Testis (tissue), 2 donors: ENCODE measurements at regions not wholly inside any gene's neighbourhood (a gene's known extent, or its start where the extent isn't known, plus 50 kb on each side); places are given as distances from the start of the nearest gene placed in this dataset.

Source experiments
- DNase-seq: peaks from one replicate; pipeline ENCODE4 v3.0.0-alpha.2; 2019
- H3K27ac ChIP-seq, 2 donors: fragments of 200-600 bp; sonication (generic); one replicate each; pipeline ENCODE4 v1.5.1; 2019
- H3K27me3 ChIP-seq: fragments of 200-600 bp; sonication (generic); one replicate; pipeline ENCODE4 v1.5.1; 2019
- H3K36me3 ChIP-seq: fragments of 200-600 bp; sonication (generic); one replicate; pipeline ENCODE4 v1.5.1; 2017; ENCODE audit warnings: low read depth; ENCODE audit errors: missing control alignments
- H3K4me1 ChIP-seq: fragments of 200-600 bp; sonication (generic); one replicate; pipeline ENCODE4 v1.5.1; 2019
- H3K4me3 ChIP-seq, 2 donors: fragments of 200-600 bp; sonication (generic); one replicate each; pipeline ENCODE4 v1.5.1; 2017 to 2019
- H3K9me3 ChIP-seq: fragments of 200-600 bp; sonication (generic); one replicate; pipeline ENCODE4 v1.5.1; 2017
- CTCF ChIP-seq, 3 experiments: fragments of 450-650 bp in 2 of 3; fragments of 200-600 bp in 1 of 3; sonication (generic) in 1 of 3; IDR thresholded peaks; one replicate each; pipeline ENCODE4 v1.5.1; 2016 to 2019; ENCODE audit warnings: antibody characterized with exemption in 3 of 3, mild to moderate bottlenecking in 2 of 3, moderate library complexity in 1 of 3
- POLR2A ChIP-seq: fragments of 450-650 bp; IDR thresholded peaks from one replicate; pipeline ENCODE4 v1.6.1; 2017; ENCODE audit warnings: antibody characterized with exemption, mild to moderate bottlenecking, moderate library complexity
- WGBS, 2 donors: methylation state at CpG; one replicate each; pipeline ENCODE4 v1.1.5; 2018; 5-methylcytosine and 5-hydroxymethylcytosine counted together
- intact Hi-C: fragments of 100-400 bp; cut with DNase I; formaldehyde crosslinking; loops from one replicate; pipeline ENCODE4 v1.15.1; 2023; ENCODE audit warnings: low total_unique reads

- no peak for DNase-seq
- intact Hi-C loops, result no loop called here
- no peak overlapping the region for H3K4me3 ChIP-seq
- H3K4me1 ChIP-seq, result no peaks in the 10 kb centered on the region
- no peak overlapping the region for H3K27ac ChIP-seq
- H3K27me3 ChIP-seq, result no peaks in the 10 kb centered on the region
- no peaks in the 10 kb centered on the region for H3K9me3 ChIP-seq
- TF ChIP-seq POLR2A, result no peak
- no peak for TF ChIP-seq CTCF (IDR thresholded peaks at IDR 0.05)
- no peaks in the 10 kb centered on the region for H3K36me3 ChIP-seq
Measured at GRCh38 chr5:93978222-93978621, 236.8 kb upstream of the POU5F2 start.

- Histone ChIP-seq H3K9me3 (no peaks in the 10 kb centered on the region), H3K27me3 (no peaks in the 10 kb centered on the region), H3K4me1 (no peaks in the 10 kb centered on the region), H3K4me3 (no peak overlapping the region), H3K36me3 (no peaks in the 10 kb centered on the region), H3K27ac (no peak overlapping the region)
- intact Hi-C loops, result no loop called here
- TF ChIP-seq CTCF (IDR thresholded peaks at IDR 0.05), result no peak
- no peak for DNase-seq
Measured at GRCh38 chr5:93967923-93968322, 226.5 kb upstream of the POU5F2 start.

DNA sequence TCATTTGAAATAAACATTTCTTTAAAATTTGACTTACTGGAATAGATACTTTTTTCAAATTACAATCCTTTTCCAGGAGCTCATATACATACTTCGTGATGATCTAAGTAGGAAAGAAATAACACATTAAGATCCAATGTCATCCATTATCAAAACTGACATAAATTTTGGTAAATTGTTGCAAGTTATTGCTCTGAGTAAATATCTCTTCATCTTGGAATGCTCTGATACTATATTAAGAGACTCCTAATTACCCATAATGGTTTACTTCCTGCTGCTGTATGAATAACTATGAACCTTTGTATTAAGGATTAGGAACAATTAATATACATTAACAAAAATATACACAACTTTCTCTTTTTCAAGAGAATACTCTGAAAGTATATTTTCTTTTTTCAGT is 223.0 kb upstream of the POU5F2 start:
- 84 to 88% methylated on average over 1 of the region's 1 CpG for WGBS, 2 donors
- intact Hi-C loops, result no loop called here
- Histone ChIP-seq H3K4me1 (no peaks in the 10 kb centered on the region), H3K27ac (no peak overlapping the region), H3K9me3 (no peaks in the 10 kb centered on the region), H3K36me3 (no peaks in the 10 kb centered on the region), H3K4me3 (no peak overlapping the region), H3K27me3 (no peaks in the 10 kb centered on the region)
- DNase-seq, result no peak
- TF ChIP-seq POLR2A, result no peak
- TF ChIP-seq CTCF (IDR thresholded peaks at IDR 0.05), result no peak

GRCh38 chr5:93960042-93960441 is 218.6 kb upstream of the POU5F2 start:
- no peak for DNase-seq
- Histone ChIP-seq H3K27me3 (no peaks in the 10 kb centered on the region), H3K27ac (no peak overlapping the region), H3K9me3 (no peaks in the 10 kb centered on the region), H3K4me1 (no peaks in the 10 kb centered on the region), H3K4me3 (no peak overlapping the region), H3K36me3 (no peaks in the 10 kb centered on the region)
- TF ChIP-seq POLR2A (no peak), CTCF (IDR thresholded peaks at IDR 0.05) (no peak)
- intact Hi-C loops, result no loop called here
- WGBS, 2 donors, result 79 to 92% methylated on average over 3 of the region's 3 CpGs

GRCh38 chr5:93956006-93956405 is 214.6 kb upstream of the POU5F2 start:
- intact Hi-C loops, result no loop called here
- Histone ChIP-seq H3K4me1 (no peaks in the 10 kb centered on the region), H3K36me3 (no peaks in the 10 kb centered on the region), H3K27me3 (no peaks in the 10 kb centered on the region), H3K4me3 (no peak overlapping the region), H3K27ac (no peak overlapping the region), H3K9me3 (no peaks in the 10 kb centered on the region)
- TF ChIP-seq CTCF (IDR thresholded peaks at IDR 0.05) (no peak), POLR2A (no peak)
- no peak for DNase-seq
- WGBS, 2 donors, result 96 to 100% methylated on average over 2 of the region's 2 CpGs
